HG02759 (cell line): ENCODE measurements at regions not wholly inside any gene's neighbourhood (a gene's known extent, or its start where the extent isn't known, plus 50 kb on each side); places are given as distances from the start of the nearest gene placed in this dataset.

ENCODE experiments used
- ATAC-seq: cut with Tn5 transposase; IDR thresholded peaks from one replicate; pipeline ENCODE4 v1.9.1; 2021; ENCODE audit warnings: mild to moderate bottlenecking, moderate library complexity; ENCODE audit not compliant: unreplicated experiment

GRCh38 chr10:52440612-52441285 lies 126.7 kb downstream of the DKK1 start:
- ATAC-seq: no peak

- ATAC-seq: no peak
Measured at GRCh38 chr10:52442576-52442975, 128.5 kb downstream of the DKK1 start.

- ATAC-seq: no peak
Measured at GRCh38 chr10:52443419-52444388, 129.6 kb downstream of the DKK1 start.

GRCh38 chr10:52446391-52446790 lies 132.3 kb downstream of the DKK1 start:
- no peak for ATAC-seq

GRCh38 chr10:52447931-52448353 lies 133.9 kb downstream of the DKK1 start:
- ATAC-seq: no peak

GRCh38 chr10:52450762-52451291 lies 136.7 kb downstream of the DKK1 start:
- no peak for ATAC-seq

- no peak for ATAC-seq
Measured at GRCh38 chr10:52451817-52452216, 137.7 kb downstream of the DKK1 start.

- ATAC-seq: no peak
Measured at GRCh38 chr10:52452600-52453493, 138.8 kb downstream of the DKK1 start.

GRCh38 chr10:52453501-52453900 lies 139.4 kb downstream of the DKK1 start:
- ATAC-seq: no peak

- no peak for ATAC-seq
Measured at GRCh38 chr10:52454491-52454890, 140.4 kb downstream of the DKK1 start.

- no peak for ATAC-seq
Measured at GRCh38 chr10:52455098-52455497, 141.0 kb downstream of the DKK1 start.

- ATAC-seq: no peak
Measured at GRCh38 chr10:52459097-52459496, 145.0 kb downstream of the DKK1 start.

GRCh38 chr10:52463826-52464225 lies 149.7 kb downstream of the DKK1 start:
- ATAC-seq: no peak

- ATAC-seq: no peak
Measured at GRCh38 chr10:52464368-52465124, 150.5 kb downstream of the DKK1 start.

- ATAC-seq: no peak
Measured at GRCh38 chr10:52465202-52465601, 151.1 kb downstream of the DKK1 start.

GRCh38 chr10:52466464-52466863 lies 152.4 kb downstream of the DKK1 start:
- ATAC-seq: no peak

GRCh38 chr10:52469970-52470705 lies 156.1 kb downstream of the DKK1 start:
- ATAC-seq: no peak

- ATAC-seq: no peak
Measured at GRCh38 chr10:52472406-52473146, 158.5 kb downstream of the DKK1 start.

- ATAC-seq: no peak
Measured at GRCh38 chr10:52474265-52474664, 160.2 kb downstream of the DKK1 start.
